Esophagus mucosa (tissue), 1 donor: ENCODE measurements at regions not wholly inside any gene's neighbourhood (a gene's known extent, or its start where the extent isn't known, plus 50 kb on each side); places are given as distances from the start of the nearest gene placed in this dataset.
"Not testable (repeated sequence)": the region's sequence is repeated elsewhere in the genome, so short reads cannot be mapped to it uniquely, and the experiment has no call there.

ENCODE experiments used
- ATAC-seq: fragments of 200-7000 bp; cut with Tn5 transposase; one replicate; pipeline ENCODE4 v1.9.1; 2020
- donor health status: DM: yes; HTN: yes; CAD: no.

DNA sequence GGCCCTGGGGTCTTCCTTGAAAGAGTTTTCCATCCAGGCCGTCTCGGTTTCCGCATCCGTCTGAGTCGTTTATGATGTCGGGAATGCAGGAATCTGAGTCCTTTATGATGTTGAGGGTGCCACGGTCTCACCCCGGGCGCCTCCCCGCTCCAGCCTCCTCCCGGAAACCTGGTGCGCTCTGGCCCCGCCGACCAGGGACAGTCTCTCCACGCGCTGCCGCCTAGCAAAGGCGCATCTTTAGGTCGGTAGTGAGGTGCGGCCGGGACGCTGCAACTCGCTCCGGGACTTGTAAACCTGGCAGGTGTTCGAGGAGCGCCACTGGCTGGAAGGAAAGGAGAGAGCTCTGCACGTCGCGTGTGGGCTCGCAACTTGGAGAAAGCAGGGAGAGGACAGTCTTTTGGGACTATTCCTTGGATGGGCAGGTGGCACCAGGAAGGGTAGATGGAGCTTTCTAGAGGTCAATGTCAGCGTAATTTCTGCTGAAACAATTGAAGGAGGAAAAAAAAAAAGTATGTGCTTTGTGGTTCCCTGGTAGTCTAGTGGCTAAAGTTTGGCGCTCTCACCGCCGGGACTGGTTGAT, 132.0 kb downstream of the FAM72B start:
- ATAC-seq = not testable (repeated sequence)

DNA sequence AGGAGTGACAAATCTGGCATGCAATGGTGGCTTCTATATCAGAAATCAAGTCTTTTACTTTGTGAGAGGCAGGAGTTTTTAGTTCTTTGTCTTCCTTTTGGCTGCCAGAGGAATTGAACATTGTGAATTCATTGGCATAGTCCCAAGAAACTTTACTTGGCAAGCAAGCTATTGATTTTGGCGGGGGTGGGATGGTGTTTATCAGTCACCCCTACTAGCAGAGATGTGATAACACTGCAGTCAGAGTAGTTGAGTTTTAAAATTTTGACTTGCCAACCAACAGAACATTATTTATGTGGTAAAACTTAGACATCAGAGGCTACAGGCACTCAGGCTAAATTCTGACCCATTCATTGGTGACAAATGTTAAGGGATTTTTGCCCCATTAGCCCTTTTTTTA, 129.2 kb downstream of the FAM72B start:
- not testable (repeated sequence) for ATAC-seq

DNA sequence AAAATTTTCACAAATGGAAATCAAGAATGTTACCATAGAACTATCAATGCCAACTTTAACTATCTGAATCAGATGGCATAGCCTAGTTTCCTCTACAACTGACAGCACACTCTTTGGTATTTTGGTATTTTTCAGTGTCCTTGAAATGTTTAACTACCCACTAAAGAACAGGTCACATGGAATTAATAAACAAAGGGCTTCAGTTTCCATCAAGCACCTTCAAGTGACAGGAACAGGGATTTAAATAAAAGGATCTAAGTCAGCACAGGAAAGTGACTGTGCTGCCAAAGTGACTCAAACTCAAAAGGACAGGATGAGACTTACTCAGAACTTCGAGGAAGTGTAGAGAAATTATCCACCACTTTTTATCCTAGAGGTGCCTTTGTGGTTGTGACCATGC, 117.2 kb downstream of the FAM72B start:
- ATAC-seq = not testable (repeated sequence)

DNA sequence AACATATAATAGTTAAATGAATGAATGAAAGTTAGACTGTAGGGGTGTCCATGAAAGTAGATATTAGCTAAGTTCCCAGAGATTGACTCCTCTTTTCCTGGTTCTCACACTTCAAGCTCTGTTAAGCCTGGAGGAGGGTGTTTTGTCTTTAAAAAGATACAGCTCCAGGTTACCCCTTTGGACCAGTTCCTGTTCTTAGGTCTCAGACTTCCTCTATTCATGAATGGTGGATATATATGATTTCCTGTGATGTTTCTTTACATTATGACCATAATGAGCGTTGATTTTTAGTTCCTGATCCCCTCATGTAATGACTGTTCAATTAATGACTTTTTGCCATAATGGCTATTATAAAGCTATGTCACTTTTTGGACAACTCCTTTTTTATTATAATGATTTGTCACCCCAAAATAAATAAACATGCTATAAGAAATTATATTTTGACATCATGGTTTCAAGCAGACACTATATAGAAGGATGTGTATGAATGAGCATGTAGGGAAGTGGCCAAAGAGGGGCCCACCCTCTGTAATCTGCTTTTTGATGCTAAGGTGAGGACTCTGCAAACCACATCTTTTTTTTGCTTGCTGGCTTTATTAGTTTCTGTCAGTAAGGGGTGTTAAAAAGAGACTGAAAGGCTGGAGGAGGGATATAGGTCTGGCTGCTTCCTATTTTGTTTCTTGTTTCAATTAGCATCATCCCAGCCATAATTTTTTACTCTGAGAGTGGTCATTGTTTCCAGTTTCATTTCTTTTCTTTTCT, 115.2 kb downstream of the FAM72B start:
- ATAC-seq = not testable (repeated sequence)

DNA sequence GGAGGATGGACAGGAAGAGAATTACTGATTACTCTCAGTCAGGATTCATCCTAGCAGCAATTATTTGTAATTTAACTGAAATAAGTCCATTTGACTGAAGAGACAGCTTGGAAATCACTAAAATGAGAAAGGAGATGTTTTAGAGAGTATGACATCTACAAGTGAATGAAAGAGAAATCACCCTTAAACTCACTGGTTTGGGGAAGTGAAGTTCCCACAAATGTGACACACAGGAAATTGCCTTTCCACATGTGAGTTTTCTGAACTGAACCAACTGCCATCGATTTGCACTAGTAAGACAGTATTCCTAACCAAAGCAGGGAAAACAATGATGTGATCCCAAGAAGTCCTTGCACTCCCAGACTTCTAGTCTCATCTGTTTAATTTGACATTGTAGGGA, 110.3 kb downstream of the FAM72B start:
- ATAC-seq = not testable (repeated sequence)

DNA sequence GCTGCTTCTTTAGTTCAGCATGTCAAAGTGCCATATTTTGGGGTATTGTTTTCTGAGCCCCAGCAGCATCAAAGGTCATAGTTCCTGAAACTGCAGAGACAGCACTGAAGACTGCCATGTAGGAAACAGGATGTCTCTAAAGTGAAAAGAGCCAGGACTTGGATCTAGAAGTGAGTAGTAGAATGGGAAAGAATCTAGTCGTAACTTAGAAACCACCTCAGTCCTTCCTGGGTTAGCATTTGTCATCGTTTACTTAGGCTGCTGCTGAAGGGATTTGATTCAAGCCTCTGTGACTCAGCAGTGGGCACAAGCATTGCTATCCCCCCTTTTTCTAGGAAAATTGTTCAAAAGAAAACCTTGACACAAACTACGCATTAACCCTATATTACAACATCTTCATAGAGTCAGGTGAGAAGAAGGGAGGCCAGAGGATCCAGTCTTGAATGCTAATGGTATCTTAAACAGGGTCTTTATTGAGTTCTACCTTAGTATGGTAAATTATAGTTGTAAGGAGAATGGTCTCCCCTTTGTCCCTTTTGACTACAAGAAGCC, 108.8 kb downstream of the FAM72B start:
- ATAC-seq = not testable (repeated sequence)

DNA sequence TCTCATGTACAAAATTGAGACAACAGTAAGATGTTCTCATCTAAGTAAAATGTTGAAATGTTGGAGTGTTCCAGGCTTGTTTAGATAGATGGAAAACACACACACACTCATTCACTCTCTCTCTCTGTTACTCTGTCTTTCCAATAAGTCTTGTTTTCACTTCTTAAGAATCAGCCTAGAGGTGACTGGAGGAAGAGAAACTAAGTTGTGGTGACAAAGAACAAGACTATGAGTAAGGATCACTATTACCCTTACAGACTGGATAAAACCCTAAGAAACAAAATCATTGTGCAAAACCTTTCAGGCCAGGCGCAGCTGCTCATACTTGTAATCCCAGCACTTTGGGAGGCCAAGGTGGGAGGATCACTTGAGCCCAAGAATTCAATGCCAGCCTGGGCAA, 107.5 kb downstream of the FAM72B start:
- not testable (repeated sequence) for ATAC-seq

DNA sequence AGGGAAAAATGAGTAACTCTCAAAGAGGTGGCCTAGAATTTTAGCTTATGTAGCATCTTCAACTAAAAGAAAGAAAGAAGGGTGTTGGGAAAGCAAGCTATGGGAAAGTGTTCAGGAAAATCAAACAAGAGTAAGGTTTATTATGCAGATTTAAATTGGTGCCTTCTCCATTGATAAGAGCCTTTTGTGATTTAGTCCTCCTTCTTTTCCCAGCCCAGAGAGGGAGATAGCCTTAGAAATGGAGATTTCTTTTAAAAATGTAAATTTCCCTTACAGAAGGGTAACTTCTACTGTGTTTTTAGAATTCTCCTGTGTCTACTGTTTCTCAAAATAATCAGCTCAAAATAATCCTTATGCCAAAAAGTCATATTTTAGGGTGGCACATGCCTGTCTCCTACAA, 104.5 kb downstream of the FAM72B start:
- not testable (repeated sequence) for ATAC-seq

DNA sequence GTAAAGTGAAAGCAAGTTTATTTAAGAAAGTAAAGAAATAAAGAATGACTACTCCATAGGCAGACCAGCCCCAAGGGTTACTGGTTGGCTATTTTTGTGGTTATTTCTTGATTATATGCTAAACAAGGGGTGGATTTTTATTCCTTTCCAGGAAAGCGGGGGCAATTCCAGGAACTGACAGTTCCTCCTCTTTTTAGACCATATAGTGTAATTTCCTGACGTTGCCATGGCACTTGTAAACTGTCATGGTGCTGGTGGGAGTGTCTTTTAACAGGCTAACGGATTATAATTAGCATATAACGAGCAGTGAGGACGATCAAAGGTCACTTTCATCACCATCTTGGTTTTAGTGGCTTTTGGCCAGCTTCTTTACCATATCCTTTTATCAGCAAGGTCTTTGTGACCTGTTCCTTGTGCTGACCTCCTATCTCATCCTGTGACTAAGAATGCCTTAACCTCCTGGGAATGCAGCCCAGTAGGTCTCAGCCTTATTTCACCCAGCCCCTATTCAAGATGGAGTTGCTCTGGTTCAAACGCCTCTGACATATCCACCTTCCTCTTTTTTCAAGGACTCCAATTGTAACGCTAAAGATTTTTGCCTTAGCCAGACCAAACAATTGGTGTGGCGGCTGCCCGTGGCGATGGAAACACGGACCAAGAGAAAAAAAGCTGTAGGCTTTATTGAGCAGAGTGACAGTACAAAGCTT, 103.8 kb downstream of the FAM72B start:
- not testable (repeated sequence) for ATAC-seq

DNA sequence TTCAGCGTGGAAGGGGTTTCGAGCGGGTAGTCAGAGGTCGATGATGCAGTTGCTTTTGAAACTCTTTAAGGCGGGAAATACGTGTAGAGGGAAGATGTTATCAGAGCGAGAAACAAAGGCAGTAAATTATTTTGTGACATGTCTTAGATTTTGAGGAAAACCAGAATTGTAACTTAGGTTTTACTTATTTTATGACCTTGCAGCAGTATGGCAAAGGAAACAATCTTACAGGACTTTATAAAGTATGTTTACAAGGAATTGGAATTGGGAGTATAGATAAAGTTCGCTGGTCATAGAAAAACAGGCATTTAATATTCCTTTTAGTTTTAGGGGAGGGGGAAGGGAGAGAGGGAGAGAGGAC, 103.3 kb downstream of the FAM72B start:
- ATAC-seq = not testable (repeated sequence)

DNA sequence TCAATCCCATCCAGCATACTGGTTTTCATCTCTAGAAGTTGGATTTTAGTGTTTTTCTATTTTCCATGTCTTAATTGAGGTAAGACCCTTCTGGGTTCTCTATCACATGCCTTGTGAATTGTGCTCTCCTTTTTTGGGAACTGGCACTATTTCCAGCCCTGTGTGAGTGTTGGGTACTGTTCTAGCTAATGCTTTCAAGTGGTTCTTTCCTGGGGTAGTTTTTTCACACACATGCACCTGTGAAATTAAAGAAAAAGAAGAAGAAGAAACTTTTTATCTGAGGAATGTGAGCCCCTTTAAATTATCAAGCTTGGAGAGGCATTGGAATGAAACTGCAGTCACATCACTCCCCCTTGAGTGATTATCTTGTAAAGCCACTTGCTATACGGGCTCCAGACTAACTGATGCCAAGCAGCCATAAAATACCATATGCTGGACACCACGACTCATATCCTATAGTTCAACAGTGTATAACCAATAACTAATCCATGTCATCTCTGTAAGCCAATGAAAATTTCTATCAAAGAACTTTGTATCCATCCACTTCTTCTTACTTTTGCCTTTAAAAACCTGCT, 102.4 kb downstream of the FAM72B start:
- not testable (repeated sequence) for ATAC-seq

DNA sequence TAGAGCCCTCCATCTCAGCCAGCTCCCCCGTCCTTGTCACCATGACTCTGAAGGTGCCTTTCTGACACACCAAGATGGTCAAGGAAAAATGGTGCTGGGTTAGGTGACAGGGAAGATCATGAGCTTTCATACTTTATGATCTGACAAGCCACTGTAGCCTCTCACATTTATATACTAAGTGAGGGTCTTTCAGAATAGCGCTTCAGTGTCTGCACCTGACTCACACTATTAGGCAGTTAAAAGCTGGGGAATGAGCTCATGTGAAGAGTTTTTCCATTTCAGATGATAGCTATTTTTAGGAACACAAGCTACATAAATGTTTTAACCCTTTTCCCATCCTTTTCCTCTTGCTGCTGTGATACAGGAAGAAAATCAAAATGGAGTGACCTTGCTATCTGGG, 101.1 kb downstream of the FAM72B start:
- not testable (repeated sequence) for ATAC-seq

DNA sequence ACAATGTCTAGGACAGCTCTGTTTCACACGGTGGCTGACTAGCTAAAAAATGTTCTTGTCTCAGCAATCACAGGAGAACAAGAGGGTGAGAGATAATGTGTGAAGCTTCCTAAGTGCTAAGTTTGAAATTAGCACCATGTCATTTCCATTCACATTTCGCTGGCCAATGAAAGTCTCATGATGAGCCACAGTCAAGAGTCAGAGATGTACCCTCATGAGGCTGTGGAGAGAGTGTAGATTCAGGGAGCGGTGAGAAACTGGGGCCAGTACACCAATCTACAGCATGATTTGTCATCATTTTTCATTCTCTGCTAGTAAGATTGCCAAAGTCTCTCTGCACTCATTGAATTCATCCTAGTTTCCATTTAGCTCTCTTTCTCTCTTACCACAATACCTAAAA, 97.9 kb downstream of the FAM72B start:
- not testable (repeated sequence) for ATAC-seq

DNA sequence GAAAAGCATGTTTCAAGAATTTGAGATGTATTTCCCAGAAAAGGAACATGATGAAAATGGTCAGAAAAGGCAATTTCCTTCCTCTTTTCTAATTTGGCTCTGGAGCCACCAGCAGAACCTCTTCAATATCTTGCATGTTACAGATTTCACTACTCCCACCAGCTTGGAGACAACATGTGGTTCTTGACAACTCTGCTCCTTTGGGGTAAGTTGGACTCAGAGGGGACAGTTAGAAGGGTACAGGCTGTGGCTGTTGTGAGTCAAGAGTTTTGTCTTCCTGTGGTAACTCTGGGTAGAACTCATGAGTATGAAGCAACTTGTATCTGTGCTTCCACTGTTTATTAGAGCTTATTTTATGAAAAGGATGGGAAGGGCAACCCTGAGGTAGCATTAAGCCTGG, 96.9 kb downstream of the FAM72B start:
- not testable (repeated sequence) for ATAC-seq

DNA sequence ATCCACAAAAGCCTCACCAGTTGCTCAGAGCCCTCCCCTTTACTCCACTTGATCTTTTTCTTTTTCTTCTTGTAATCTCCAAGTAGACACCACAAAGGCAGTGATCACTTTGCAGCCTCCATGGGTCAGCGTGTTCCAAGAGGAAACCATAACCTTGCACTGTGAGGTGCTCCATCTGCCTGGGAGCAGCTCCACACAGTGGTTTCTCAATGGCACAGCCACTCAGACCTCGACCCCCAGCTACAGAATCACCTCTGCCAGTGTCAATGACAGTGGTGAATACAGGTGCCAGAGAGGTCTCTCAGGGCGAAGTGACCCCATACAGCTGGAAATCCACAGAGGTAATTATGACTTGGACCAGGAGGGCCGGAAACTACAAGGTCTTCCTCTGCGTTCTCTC, 95.6 kb downstream of the FAM72B start:
- not testable (repeated sequence) for ATAC-seq

DNA sequence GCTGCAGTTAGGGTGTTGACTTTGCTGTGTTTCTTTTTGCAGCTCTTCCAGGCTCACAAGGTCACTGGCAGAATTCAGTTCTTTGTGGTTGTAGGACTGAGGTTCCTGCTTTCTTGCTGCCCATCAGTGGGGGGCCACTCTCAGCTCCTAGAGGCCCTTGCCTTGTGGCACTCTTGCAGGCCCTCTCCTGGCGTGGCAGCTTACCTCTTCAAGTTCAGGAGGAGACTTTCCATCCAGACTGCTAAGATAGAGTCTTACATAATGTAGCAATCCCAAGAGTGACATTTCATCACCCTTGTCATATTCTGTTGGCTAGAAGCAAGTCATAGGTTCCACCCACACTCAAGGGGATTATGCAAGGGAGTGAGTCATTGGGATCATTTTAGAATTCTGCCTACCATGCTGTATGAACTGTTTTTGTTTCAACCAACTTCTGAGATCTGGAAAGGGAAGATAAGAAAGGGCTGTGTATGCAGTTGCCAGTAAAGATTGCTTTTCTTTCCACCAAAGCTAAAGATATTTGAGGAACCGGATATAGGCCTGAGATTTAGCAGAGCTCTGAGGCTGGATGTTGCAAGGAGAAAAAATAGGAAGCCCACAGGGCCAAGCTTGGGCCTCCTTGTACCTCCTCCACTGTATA, 91.7 kb downstream of the FAM72B start:
- ATAC-seq = peak; percentile 92

DNA sequence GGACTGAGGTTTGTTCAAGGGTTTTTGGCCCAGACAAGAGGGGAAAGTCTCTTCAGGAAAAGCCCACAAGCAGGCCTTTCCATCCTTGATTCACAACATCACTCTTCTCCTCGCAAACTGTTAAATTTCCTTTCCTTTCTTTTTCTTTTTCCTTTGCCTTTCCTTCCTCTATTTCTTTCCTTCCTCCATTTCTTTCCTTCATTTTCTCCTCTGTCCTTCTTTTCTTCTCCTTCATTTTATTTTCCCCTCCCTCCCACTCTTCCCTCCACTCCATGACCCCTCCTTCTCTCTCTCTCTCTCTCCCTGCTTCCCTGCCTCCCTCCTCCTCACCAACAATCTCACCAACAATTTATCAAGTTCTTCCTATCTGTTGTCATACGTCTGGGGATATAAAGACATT, 89.1 kb downstream of the FAM72B start:
- ATAC-seq = not testable (repeated sequence)

DNA sequence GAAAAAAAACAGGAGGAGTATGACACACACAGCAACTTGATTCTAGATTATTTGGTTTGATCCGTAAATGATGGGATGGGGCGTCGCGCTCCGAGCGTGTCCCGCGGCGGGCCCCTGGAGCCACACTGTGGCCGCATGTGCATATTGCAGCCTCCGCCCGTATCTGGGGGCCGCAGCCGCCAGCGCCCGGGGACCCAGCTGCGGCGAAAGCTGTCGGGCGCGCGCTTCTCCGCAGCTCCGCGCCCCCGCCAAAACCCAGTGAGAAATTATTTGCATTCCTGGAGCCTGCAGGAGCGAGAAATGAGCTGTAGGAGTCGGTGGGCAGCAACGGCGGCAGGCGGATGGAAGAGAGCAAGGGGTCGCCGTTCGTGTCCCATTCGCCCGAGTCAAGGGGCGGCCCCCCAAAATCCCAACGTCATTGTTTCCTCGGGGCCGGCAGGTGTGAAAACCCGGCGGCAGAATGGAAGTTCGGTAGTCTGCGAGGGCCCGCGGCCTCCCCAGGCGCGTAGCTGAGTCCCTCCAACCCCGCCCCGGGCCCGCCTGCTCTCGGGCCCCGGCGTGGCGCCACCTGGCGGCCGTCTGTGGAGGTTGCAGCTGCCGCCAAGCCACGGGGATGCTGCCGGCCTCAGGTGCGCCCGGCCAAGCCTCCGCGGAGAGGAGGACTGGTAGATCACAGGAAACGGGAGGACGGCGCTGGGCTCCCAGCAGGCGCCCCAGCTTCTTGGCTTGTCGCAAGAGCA, 86.8 kb downstream of the FAM72B start:
- peak; percentile 96 for ATAC-seq

DNA sequence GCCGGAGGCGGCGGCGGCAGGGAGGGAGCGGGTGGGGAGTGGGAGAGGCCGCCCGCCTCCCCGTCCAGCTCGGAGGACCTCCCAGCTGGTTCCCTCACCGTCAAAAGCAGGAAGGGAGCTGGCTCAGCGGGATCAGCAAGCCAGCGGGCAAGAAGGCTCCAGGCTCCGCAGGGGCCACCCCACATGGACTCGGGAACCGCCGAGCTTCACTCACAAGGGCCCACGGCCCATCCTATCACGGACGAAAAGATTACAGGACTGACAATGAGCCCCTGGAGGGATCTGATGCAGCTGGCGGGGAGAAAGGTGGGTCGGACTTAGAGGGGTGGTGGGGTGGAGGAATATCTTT, 86.3 kb downstream of the FAM72B start:
- ATAC-seq = peak; percentile 19

DNA sequence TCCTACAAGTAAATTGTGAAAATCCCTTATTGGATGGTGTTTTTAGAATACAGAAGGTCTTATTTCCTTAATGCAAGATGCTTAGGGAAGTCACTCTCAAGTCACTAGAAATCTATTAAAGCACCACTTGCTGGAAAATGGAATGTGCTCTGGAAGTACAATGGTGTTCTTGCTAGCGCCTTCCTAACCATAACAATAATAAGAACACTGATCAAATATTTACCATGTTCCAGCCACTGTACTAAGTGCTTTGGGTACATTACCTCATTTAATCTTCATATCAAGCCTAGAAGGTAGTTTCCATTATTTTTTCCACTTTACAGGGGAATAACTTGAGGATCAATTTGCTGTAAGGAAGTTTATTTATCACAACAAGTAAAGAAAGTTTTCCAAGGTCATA, 75.1 kb downstream of the FAM72B start:
- not testable (repeated sequence) for ATAC-seq

DNA sequence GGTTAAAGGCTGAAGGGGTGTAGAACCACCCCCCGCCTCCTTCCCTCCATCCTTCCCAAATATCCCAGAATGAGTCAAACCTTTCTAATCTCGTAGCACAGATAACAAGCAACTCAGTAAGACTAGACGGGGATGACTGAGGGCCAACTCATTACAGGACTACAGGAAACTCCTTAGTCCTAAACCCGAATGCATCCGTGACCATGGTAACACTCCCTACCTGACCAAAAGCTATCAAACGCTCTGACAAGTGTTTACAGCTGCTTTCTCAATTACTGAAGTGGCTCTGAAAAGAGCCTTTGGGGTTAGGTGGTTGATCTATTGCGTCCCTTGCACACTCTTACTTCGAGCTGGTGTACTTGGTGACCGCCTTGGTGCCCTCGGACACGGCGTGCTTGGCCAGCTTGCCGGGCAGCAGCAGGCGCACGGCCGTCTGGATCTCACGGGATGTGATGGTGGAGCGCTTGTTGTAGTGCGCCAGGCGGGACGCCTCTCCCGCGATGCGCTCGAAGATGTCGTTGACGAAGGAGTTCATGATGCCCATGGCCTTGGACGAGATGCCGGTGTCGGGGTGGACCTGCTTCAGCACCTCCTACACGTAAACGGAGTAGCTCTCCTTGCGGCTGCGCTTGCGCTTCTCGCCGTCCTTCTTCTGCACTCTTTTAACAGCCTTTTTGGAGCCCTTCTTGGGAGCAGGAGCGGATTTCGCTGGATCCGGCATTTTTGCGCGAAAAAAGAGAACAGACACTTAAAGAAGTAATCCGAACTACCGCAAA, 67.4 kb downstream of the FAM72B start:
- peak; percentile 18 for ATAC-seq
